Right atrium auricular region (tissue), 2 donors: ENCODE measurements at regions not wholly inside any gene's neighbourhood (a gene's known extent, or its start where the extent isn't known, plus 50 kb on each side); places are given as distances from the start of the nearest gene placed in this dataset.

Experiments
- DNase-seq: peaks from one replicate; pipeline ENCODE4 v3.0.0-alpha.2; 2019; ENCODE audit warnings: low spot score
- H3K27ac ChIP-seq, 2 donors: fragments of 200-600 bp; sonication (generic); 1 replicate in 1 of 2; 2 replicates in 1 of 2; pipeline ENCODE4 v1.5.1; 2016 to 2019
- H3K27me3 ChIP-seq, 2 donors: fragments of 200-600 bp; sonication (generic); one replicate each; pipeline versions ENCODE4 v1.5.1 to v1.6.0; 2017 to 2019
- H3K36me3 ChIP-seq: fragments of 200-600 bp; sonication (generic); one replicate; pipeline ENCODE4 v1.5.1; 2016
- H3K4me1 ChIP-seq, 2 donors: fragments of 200-600 bp; sonication (generic); one replicate each; pipeline versions ENCODE4 v1.5.1 to v1.6.0; 2017 to 2019
- H3K4me3 ChIP-seq, 2 donors: fragments of 200-600 bp; sonication (generic); 1 replicate in 1 of 2; 2 replicates in 1 of 2; pipeline ENCODE4 v1.5.1; 2017 to 2019; ENCODE audit warnings: mild to moderate bottlenecking in 1 of 2, moderate library complexity in 1 of 2
- H3K9me3 ChIP-seq, 2 donors: fragments of 200-600 bp; sonication (generic); one replicate each; pipeline ENCODE4 v1.5.1; 2019
- TF ChIP-seq, protein P1 (sequence below), 2 donors: fragments of 200-600 bp; sonication (generic); IDR thresholded peaks; one replicate each; pipeline ENCODE4 v1.5.1; 2019; ENCODE audit warnings: antibody characterized with exemption in 2 of 2

DNA sequence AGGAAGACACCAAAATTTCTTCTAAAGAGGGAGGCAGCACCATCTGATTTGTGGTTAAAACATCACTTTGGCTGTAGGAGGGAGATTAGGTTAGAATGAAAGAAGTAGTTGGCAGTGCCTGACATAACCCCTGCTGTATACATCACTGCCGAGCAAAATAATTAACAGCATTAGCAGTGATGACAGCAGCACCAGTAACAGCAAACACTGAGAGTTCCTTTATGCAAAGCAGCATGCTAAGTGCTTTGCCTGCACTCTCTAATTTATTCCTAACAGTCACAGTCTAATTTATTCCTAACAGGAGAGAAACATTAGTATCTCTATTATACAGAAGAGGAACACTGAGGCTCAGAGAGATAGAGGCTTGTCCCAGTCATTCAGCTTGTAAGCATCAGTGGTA is 1469.7 kb downstream of the AACS start:
- DNase-seq: no peak
- no peak overlapping the region for H3K27ac ChIP-seq
- H3K27me3 ChIP-seq: no peaks in the 10 kb centered on the region
- H3K4me1 ChIP-seq: no peaks in the 10 kb centered on the region
- no peaks in the 10 kb centered on the region for H3K36me3 ChIP-seq
- H3K4me3 ChIP-seq: no peak overlapping the region
- H3K9me3 ChIP-seq: no peaks in the 10 kb centered on the region
- TF ChIP-seq, protein P1, sequence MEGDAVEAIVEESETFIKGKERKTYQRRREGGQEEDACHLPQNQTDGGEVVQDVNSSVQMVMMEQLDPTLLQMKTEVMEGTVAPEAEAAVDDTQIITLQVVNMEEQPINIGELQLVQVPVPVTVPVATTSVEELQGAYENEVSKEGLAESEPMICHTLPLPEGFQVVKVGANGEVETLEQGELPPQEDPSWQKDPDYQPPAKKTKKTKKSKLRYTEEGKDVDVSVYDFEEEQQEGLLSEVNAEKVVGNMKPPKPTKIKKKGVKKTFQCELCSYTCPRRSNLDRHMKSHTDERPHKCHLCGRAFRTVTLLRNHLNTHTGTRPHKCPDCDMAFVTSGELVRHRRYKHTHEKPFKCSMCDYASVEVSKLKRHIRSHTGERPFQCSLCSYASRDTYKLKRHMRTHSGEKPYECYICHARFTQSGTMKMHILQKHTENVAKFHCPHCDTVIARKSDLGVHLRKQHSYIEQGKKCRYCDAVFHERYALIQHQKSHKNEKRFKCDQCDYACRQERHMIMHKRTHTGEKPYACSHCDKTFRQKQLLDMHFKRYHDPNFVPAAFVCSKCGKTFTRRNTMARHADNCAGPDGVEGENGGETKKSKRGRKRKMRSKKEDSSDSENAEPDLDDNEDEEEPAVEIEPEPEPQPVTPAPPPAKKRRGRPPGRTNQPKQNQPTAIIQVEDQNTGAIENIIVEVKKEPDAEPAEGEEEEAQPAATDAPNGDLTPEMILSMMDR (IDR thresholded peaks at IDR 0.05): no peak

DNA sequence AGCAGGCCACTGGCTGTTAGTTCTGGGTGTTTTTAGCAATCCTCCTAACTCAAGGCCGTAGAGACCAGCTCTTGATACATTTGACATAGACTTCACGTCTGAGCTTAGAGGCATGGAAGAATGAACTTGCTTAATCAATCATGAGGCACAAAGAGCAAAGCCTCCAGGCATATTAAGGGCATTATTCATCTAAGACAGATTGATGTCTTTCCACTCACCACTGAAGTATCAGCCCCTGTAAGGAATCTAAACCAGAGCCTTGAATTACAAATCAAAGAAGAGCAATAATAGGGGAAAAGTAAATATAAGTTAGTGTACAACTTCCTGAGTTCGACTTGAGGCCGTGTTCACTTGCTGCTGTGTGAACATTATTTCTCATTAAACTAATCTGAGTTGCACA is 1470.7 kb downstream of the AACS start:
- Histone ChIP-seq H3K4me1 (no peaks in the 10 kb centered on the region), H3K27ac (no peak overlapping the region), H3K9me3 (no peaks in the 10 kb centered on the region), H3K27me3 (no peaks in the 10 kb centered on the region), H3K36me3 (no peaks in the 10 kb centered on the region), H3K4me3 (no peak overlapping the region)
- no peak for DNase-seq
- TF ChIP-seq, protein P1 (IDR thresholded peaks at IDR 0.05): no peak

DNA sequence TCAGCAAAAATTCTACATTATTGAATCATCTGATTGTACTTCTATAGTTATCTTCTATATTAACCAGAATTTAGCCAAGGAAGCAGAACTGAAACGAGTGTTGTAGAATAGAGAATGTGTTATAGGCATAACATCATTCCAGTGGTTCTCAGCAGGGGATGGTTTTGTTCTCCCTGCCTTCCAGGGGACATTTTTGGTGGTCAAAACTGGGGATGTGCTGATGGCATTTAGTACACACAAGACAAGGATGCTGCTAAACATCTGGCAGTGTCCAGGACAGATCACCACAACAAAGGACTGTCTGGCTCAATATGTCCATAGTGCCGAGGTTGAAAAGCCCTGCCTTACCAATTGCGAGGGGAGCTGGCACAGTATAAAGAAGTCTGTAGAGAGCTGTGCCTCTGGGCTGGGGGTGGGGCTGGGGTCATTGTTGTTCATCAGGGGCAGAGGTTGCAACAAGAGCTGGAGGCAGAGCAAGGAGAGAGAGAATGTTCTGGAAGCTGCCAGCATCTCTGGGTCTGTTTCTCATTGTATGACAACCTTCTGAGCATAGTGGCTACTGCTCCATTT is 1472.8 kb downstream of the AACS start:
- Histone ChIP-seq H3K4me3 (no peak overlapping the region), H3K4me1 (no peaks in the 10 kb centered on the region), H3K36me3 (no peaks in the 10 kb centered on the region), H3K27ac (no peak overlapping the region), H3K9me3 (no peaks in the 10 kb centered on the region), H3K27me3 (no peaks in the 10 kb centered on the region)
- no peak for DNase-seq
- TF ChIP-seq, protein P1 (IDR thresholded peaks at IDR 0.05): no peak

DNA sequence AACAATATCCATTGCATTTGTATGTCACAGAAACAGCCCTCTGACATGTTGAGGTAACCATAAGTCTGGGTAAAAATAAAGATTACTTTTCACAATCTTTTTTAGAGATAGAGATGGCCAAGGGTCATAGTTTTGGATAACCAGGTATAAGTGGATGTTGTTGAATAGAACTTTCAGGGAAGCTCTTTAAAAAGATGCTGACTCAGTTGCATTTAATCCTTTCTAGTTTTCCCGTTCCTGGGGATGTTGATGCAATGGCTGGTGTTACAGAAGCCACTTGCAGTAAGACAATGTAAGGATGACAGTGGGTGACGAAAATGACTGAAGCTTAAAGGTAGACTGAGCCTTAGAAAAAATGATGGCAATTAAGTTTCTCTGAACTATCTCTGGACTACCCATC is 1473.7 kb downstream of the AACS start:
- Histone ChIP-seq H3K9me3 (no peaks in the 10 kb centered on the region), H3K4me3 (no peak overlapping the region), H3K27me3 (no peaks in the 10 kb centered on the region), H3K36me3 (no peaks in the 10 kb centered on the region), H3K4me1 (no peaks in the 10 kb centered on the region), H3K27ac (no peak overlapping the region)
- DNase-seq: no peak
- TF ChIP-seq, protein P1 (IDR thresholded peaks at IDR 0.05): no peak

DNA sequence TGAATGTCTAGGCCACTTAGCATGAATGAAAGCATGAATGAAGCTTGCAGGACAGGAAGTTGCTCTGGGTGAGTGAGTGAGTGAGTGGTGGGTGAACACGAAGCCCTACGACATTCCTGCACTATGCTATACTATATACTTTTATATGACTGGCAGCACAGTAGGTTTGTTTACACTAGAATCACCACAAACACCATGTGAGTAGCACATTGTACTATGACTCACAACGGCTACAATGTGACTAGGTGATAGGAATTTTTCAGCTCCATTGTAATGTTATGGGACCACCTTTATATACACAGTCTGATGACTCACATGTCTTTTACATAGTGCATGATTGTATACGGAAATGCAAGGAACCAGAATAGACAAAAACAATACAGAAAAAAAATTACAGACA is 1480.2 kb downstream of the AACS start:
- no peaks in the 10 kb centered on the region for H3K9me3 ChIP-seq
- H3K27me3 ChIP-seq: no peaks in the 10 kb centered on the region
- no peak for DNase-seq
- no peaks in the 10 kb centered on the region for H3K36me3 ChIP-seq
- TF ChIP-seq, protein P1 (IDR thresholded peaks at IDR 0.05): no peak
- H3K4me3 ChIP-seq: no peak overlapping the region
- H3K27ac ChIP-seq: no peak overlapping the region
- no peaks in the 10 kb centered on the region for H3K4me1 ChIP-seq

DNA sequence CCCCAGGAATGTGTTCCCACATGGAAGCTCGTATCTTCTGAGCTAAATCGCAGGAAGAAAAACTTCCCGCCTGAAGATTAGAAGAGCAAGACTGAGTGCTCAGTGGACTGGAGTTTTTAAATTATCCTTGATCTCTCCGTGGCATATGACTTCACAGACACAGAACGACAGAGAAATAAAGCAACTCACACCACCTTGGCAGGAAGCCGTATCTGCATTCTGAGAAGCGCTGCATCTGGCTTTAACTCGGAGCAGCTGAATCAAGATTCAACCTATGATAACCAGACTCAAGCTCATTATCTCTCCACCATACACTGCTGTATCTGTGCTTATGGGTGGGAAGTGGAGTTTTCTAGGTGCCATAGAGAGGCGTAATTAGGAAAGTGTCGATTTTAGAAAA is 1482.7 kb downstream of the AACS start:
- TF ChIP-seq, protein P1 (IDR thresholded peaks at IDR 0.05): no peak
- no peak for DNase-seq
- no peaks in the 10 kb centered on the region for H3K9me3 ChIP-seq
- no peaks in the 10 kb centered on the region for H3K4me1 ChIP-seq
- no peak overlapping the region for H3K27ac ChIP-seq
- no peak overlapping the region for H3K4me3 ChIP-seq
- no peaks in the 10 kb centered on the region for H3K27me3 ChIP-seq
- H3K36me3 ChIP-seq: no peaks in the 10 kb centered on the region
